Uterus (tissue), 2 donors: ENCODE measurements at regions not wholly inside any gene's neighbourhood (a gene's known extent, or its start where the extent isn't known, plus 50 kb on each side); places are given as distances from the start of the nearest gene placed in this dataset.

Experiments
- POLR2A ChIP-seq, 2 donors: fragments of 450-650 bp; IDR thresholded peaks; one replicate each; pipeline ENCODE4 v1.6.1; 2016; ENCODE audit warnings: antibody characterized with exemption in 2 of 2, mild to moderate bottlenecking in 1 of 2, moderate library complexity in 1 of 2
- TF ChIP-seq, protein P1 (sequence below), 4 experiments: fragments of 200-600 bp in 2 of 4; fragments of 450-650 bp in 2 of 4; sonication (generic) in 2 of 4; IDR thresholded peaks; one replicate each; pipeline ENCODE4 v1.5.1; 2016 to 2019; ENCODE audit warnings: antibody characterized with exemption in 4 of 4, mild to moderate bottlenecking in 2 of 4, moderate library complexity in 1 of 4

DNA sequence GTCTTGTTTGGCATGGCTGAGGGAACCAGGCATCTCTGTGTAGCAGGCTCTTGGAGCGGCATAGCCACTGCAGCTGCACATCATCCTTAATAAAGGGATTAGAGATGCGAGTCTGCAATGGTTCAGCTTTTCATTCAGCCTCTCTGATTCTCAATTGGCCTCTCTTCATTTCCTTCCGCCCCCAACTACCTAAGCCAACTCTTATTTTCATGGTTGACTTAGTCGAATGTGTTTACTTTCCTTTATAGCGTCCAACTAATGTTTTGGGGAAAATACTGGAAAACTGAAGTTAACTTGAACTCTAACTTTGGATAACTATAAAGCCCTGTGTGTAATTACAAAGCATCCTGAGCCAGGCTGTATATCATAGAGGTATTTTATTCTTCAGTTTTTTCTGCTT lies 202.2 kb upstream of the KIAA1217 start:
- TF ChIP-seq POLR2A (IDR thresholded peaks at IDR 0.05), result no peak
- TF ChIP-seq, protein P1, sequence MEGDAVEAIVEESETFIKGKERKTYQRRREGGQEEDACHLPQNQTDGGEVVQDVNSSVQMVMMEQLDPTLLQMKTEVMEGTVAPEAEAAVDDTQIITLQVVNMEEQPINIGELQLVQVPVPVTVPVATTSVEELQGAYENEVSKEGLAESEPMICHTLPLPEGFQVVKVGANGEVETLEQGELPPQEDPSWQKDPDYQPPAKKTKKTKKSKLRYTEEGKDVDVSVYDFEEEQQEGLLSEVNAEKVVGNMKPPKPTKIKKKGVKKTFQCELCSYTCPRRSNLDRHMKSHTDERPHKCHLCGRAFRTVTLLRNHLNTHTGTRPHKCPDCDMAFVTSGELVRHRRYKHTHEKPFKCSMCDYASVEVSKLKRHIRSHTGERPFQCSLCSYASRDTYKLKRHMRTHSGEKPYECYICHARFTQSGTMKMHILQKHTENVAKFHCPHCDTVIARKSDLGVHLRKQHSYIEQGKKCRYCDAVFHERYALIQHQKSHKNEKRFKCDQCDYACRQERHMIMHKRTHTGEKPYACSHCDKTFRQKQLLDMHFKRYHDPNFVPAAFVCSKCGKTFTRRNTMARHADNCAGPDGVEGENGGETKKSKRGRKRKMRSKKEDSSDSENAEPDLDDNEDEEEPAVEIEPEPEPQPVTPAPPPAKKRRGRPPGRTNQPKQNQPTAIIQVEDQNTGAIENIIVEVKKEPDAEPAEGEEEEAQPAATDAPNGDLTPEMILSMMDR (IDR thresholded peaks at IDR 0.05), result no peak
